Astrocyte (in vitro differentiated cells and primary cell): ENCODE measurements at regions not wholly inside any gene's neighbourhood (a gene's known extent, or its start where the extent isn't known, plus 50 kb on each side); places are given as distances from the start of the nearest gene placed in this dataset.

Source experiments
- DNase-seq: peaks from one replicate; pipeline ENCODE4 v3.0.0-alpha.2; 2010; ENCODE audit warnings: low read depth
- FAIRE-seq: peaks from 2 replicates; lab custom pipeline; 2011; peaks lifted over from hg19 to GRCh38; lab: Jason Lieb, UNC
- H2AFZ ChIP-seq: 2 replicates; pipeline ENCODE4 v1.6.0; 2012; ENCODE audit warnings: low read depth, low read length, inconsistent platforms
- H3K27ac ChIP-seq: 2 replicates; pipeline ENCODE4 v1.5.1; 2011; ENCODE audit warnings: low read depth, low read length, inconsistent platforms
- H3K27me3 ChIP-seq: 2 replicates; pipeline ENCODE4 v1.6.0; 2011; ENCODE audit warnings: low read length, inconsistent platforms; ENCODE audit not compliant: insufficient read depth
- H3K36me3 ChIP-seq: 2 replicates; pipeline ENCODE4 v1.5.1; 2011; ENCODE audit warnings: low read length, inconsistent platforms; ENCODE audit not compliant: insufficient read depth
- H3K4me1 ChIP-seq: 2 replicates; pipeline ENCODE4 v1.5.1; 2011; ENCODE audit warnings: low read length, inconsistent platforms; ENCODE audit not compliant: insufficient read depth
- H3K4me2 ChIP-seq: 2 replicates; pipeline ENCODE4 v1.6.0; 2012; ENCODE audit warnings: low read length, inconsistent platforms
- H3K4me3 ChIP-seq: 2 replicates; pipeline ENCODE4 v1.5.1; 2011; ENCODE audit warnings: low read depth, mild to moderate bottlenecking, low read length, inconsistent platforms; ENCODE audit not compliant: insufficient read depth
- H3K79me2 ChIP-seq: 2 replicates; pipeline ENCODE4 v1.6.0; 2012; ENCODE audit warnings: mild to moderate bottlenecking, low read length, inconsistent platforms; ENCODE audit not compliant: insufficient read depth
- H3K9ac ChIP-seq: 2 replicates; pipeline ENCODE4 v1.6.0; 2012; ENCODE audit warnings: mild to moderate bottlenecking, low read length, inconsistent platforms
- H3K9me3 ChIP-seq: 2 replicates; pipeline ENCODE4 v1.5.1; 2012; ENCODE audit warnings: low read depth, mild to moderate bottlenecking, low read length, inconsistent platforms; ENCODE audit not compliant: insufficient read depth
- H4K20me1 ChIP-seq: 2 replicates; pipeline ENCODE4 v1.6.0; 2012; ENCODE audit warnings: low read length, inconsistent platforms; ENCODE audit not compliant: insufficient read depth
- H3K27ac Mint-ChIP-seq: one replicate; pipeline ENCODE4 v1.8.0; 2021; ENCODE audit warnings: mild to moderate bottlenecking, mixed read lengths; ENCODE audit not compliant: unreplicated experiment
- H3K27me3 Mint-ChIP-seq: one replicate; pipeline ENCODE4 v1.8.0; 2021; ENCODE audit warnings: low read depth, mixed read lengths; ENCODE audit not compliant: unreplicated experiment
- H3K36me3 Mint-ChIP-seq: one replicate; pipeline ENCODE4 v1.8.0; 2021; ENCODE audit warnings: low read depth, mixed read lengths; ENCODE audit not compliant: unreplicated experiment
- H3K4me1 Mint-ChIP-seq: one replicate; pipeline ENCODE4 v1.8.0; 2021; ENCODE audit warnings: low read depth, mixed read lengths; ENCODE audit not compliant: unreplicated experiment
- H3K4me3 Mint-ChIP-seq: one replicate; pipeline ENCODE4 v1.8.0; 2021; ENCODE audit warnings: mild to moderate bottlenecking, moderate library complexity, mixed read lengths; ENCODE audit not compliant: unreplicated experiment
- H3K9me3 Mint-ChIP-seq: one replicate; pipeline ENCODE4 v1.8.0; 2021; ENCODE audit warnings: mild to moderate bottlenecking, mixed read lengths; ENCODE audit not compliant: unreplicated experiment
- EZH2 ChIP-seq: IDR thresholded peaks from 2 replicates; pipeline ENCODE4 v1.6.1; 2012; ENCODE audit warnings: mild to moderate bottlenecking, low read length, inconsistent platforms; ENCODE audit not compliant: insufficient read depth
- TF ChIP-seq, protein P1 (sequence below): IDR thresholded peaks from 2 replicates; pipeline ENCODE4 v1.5.1; 2011; ENCODE audit warnings: low read depth, mild to moderate bottlenecking, inconsistent platforms, low read length, moderate library complexity; ENCODE audit not compliant: insufficient read depth

DNA sequence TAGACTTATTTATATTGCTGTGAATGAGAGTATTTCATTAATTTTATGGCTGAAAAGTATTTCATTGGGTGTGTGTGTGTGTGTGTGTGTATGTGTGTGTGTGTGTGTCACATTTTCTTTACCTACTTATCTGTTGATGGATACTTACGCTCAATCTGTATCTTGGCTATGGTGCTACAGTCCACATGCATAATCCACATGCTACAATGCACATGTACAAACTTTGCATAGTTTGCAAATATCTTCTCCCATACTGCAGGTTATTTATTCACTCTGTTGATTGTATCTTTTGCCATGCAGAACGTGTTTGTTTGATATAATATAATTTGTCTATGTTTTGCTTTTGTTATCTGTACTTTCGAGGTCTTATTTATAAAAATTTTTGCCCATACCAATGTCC lies 167.8 kb downstream of the RAB28 start:
- no peak overlapping the region for H3K4me3 ChIP-seq
- H3K9ac ChIP-seq, result no peak overlapping the region
- no peaks in the 10 kb centered on the region for H3K4me1 ChIP-seq
- FAIRE-seq (no peak), DNase-seq (no peak)
- no peaks in the 10 kb centered on the region for H3K9me3 Mint-ChIP-seq
- no peaks in the 10 kb centered on the region for H4K20me1 ChIP-seq
- no peaks in the 10 kb centered on the region for H3K9me3 ChIP-seq
- TF ChIP-seq EZH2, result no peak
- TF ChIP-seq, protein P1, sequence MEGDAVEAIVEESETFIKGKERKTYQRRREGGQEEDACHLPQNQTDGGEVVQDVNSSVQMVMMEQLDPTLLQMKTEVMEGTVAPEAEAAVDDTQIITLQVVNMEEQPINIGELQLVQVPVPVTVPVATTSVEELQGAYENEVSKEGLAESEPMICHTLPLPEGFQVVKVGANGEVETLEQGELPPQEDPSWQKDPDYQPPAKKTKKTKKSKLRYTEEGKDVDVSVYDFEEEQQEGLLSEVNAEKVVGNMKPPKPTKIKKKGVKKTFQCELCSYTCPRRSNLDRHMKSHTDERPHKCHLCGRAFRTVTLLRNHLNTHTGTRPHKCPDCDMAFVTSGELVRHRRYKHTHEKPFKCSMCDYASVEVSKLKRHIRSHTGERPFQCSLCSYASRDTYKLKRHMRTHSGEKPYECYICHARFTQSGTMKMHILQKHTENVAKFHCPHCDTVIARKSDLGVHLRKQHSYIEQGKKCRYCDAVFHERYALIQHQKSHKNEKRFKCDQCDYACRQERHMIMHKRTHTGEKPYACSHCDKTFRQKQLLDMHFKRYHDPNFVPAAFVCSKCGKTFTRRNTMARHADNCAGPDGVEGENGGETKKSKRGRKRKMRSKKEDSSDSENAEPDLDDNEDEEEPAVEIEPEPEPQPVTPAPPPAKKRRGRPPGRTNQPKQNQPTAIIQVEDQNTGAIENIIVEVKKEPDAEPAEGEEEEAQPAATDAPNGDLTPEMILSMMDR, result no peak
- H3K36me3 Mint-ChIP-seq, result no peaks in the 10 kb centered on the region
- no peaks in the 10 kb centered on the region for H3K79me2 ChIP-seq
- H2AFZ ChIP-seq, result no peak overlapping the region
- H3K4me1 Mint-ChIP-seq, result no peaks in the 10 kb centered on the region
- H3K4me2 ChIP-seq, result no peak overlapping the region
- no peak overlapping the region for H3K27ac ChIP-seq
- H3K27me3 Mint-ChIP-seq, result no peaks in the 10 kb centered on the region
- no peak overlapping the region for H3K27ac Mint-ChIP-seq
- H3K4me3 Mint-ChIP-seq, result no peak overlapping the region
- no peaks in the 10 kb centered on the region for H3K27me3 ChIP-seq
- no peaks in the 10 kb centered on the region for H3K36me3 ChIP-seq

DNA sequence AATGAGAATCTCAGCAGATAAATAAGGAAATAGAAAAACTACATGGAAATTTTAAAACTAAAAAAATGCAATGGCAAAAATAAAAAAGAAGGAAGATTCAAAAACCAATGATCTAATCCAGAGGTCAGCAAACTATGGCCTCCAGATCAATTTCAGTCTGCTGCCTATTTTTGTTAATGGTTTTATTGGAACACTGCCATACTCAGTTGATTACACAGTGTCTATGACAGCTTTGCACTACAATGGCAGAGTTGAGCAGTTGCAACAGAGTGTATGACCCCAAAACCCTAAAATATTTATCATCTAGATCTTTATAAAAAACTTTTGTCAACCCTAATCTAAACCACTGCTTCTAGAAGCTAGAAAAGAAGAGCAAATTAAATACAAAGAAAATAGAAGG lies 170.3 kb downstream of the RAB28 start:
- FAIRE-seq (no peak), DNase-seq (no peak)
- Histone ChIP-seq H3K4me3 (no peak overlapping the region), H3K27me3 (no peaks in the 10 kb centered on the region), H3K4me2 (no peak overlapping the region), H2AFZ (no peak overlapping the region), H3K36me3 (no peaks in the 10 kb centered on the region), H3K9me3 (no peaks in the 10 kb centered on the region), H3K79me2 (no peaks in the 10 kb centered on the region), H3K9ac (no peak overlapping the region), H3K27ac (no peak overlapping the region), H4K20me1 (no peaks in the 10 kb centered on the region), H3K4me1 (peaks cover 2% of the 10 kb centered on the region)
- no peak overlapping the region for H3K27ac Mint-ChIP-seq
- no peaks in the 10 kb centered on the region for H3K27me3 Mint-ChIP-seq
- TF ChIP-seq EZH2, result no peak
- TF ChIP-seq, protein P1, result no peak
- no peaks in the 10 kb centered on the region for H3K9me3 Mint-ChIP-seq
- no peaks in the 10 kb centered on the region for H3K36me3 Mint-ChIP-seq
- H3K4me3 Mint-ChIP-seq, result no peak overlapping the region
- H3K4me1 Mint-ChIP-seq, result no peaks in the 10 kb centered on the region

DNA sequence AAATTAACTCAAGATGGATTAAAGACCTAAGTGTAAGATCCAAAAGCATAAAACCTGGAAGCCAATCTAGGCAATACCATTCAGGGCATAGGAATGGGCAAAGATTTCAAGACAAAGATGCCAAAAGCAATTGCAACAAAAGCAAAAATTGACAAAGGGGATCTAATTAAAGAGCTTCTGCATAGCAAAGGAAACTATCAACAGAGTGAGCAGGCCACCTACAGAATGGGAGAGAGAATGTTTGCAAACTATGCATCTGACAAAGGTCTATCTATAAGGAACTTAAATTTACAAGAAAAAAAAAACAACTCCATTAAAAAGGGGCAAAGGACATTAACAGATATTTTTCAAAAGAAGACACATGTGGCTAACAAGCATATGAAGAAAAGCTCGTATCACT lies 171.9 kb downstream of the RAB28 start:
- no peaks in the 10 kb centered on the region for H3K4me1 Mint-ChIP-seq
- H3K27me3 ChIP-seq, result no peaks in the 10 kb centered on the region

More for the DNA sequence above, 171.9 kb downstream of the RAB28 start:
- Histone ChIP-seq H3K9me3 (no peaks in the 10 kb centered on the region), H3K27ac (no peak overlapping the region), H3K9ac (no peak overlapping the region), H3K4me1 (peaks cover 2% of the 10 kb centered on the region), H3K4me2 (no peak overlapping the region), H3K36me3 (no peaks in the 10 kb centered on the region), H3K4me3 (no peak overlapping the region), H4K20me1 (no peaks in the 10 kb centered on the region), H3K79me2 (no peaks in the 10 kb centered on the region), H2AFZ (no peak overlapping the region)
- Mint-ChIP-seq H3K9me3 (no peaks in the 10 kb centered on the region), H3K4me3 (no peak overlapping the region), H3K27me3 (no peaks in the 10 kb centered on the region), H3K36me3 (no peaks in the 10 kb centered on the region), H3K27ac (no peak overlapping the region)
- FAIRE-seq (no peak), DNase-seq (no peak)
- TF ChIP-seq, protein P1, result no peak
- no peak for TF ChIP-seq EZH2
